ENCODE measurements at regions not wholly inside any gene's neighbourhood (a gene's known extent, or its start where the extent isn't known, plus 50 kb on each side); places are given as distances from the start of the nearest gene placed in this dataset.

DNA sequence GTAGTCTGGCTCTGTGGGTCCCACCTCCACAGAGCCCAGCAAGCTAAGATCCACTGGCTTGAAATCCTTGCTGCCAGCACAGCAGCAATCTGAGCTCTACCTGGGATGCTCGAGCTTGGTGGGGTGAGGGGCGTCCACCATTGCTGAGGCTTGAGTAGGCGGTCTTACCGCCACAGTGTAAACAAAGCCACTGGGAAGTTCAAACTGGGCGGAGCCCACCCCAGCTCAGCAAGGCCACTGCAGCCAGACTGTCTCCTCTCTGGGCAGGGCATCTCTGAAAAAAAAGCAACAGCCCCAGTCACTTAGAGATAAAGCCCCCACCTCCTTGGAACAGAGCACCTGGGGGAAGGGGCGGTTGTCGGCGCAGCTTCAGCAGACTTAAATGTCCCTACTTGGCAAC, 243.2 kb upstream of the POF1B start:
- Histone ChIP-seq H3K9me3 (ENCODE audit: control insufficient read depth, insufficient read depth, low read depth, low read length) (no peaks in the 10 kb centered on the region), H3K4me3 (ENCODE audit: low read depth, low read length) (no peak overlapping the region), H3K27ac (ENCODE audit: extremely low read depth, low read depth, low read length) (no peak overlapping the region), H3K4me1 (ENCODE audit: control insufficient read depth, insufficient read depth, low read length) (no peaks in the 10 kb centered on the region), H3K36me3 (ENCODE audit: control insufficient read depth in 2 of 2, insufficient read depth in 1 of 2, low read length in 2 of 2) (no peaks in the 10 kb centered on the region)
- CTCF ChIA-PET: no interaction called here
- TF ChIP-seq PRDM4 (tag by site-specific recombination; IDR thresholded peaks at IDR 0.05) (no peak), ZNF677 (tag by site-specific recombination; IDR thresholded peaks at IDR 0.05) (no peak), ZNF223 (tag by site-specific recombination; IDR thresholded peaks at IDR 0.05) (no peak), ZNF776 (tag by site-specific recombination; IDR thresholded peaks at IDR 0.05; ENCODE audit: borderline replicate concordance) (no peak), ZNF433 (tag by site-specific recombination; IDR thresholded peaks at IDR 0.05; ENCODE audit: low read depth) (no peak)
- TF ChIP-seq, protein P1, sequence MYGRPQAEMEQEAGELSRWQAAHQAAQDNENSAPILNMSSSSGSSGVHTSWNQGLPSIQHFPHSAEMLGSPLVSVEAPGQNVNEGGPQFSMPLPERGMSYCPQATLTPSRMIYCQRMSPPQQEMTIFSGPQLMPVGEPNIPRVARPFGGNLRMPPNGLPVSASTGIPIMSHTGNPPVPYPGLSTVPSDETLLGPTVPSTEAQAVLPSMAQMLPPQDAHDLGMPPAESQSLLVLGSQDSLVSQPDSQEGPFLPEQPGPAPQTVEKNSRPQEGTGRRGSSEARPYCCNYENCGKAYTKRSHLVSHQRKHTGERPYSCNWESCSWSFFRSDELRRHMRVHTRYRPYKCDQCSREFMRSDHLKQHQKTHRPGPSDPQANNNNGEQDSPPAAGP (tag by site-specific recombination; IDR thresholded peaks at IDR 0.05): no peak
- POLR2A ChIA-PET: no interaction called here

- TF ChIP-seq ZNF747 (tag by site-specific recombination; IDR thresholded peaks at IDR 0.05) (no peak), GLI4 (tag by site-specific recombination; IDR thresholded peaks at IDR 0.05) (no peak), ZNF248 (tag by site-specific recombination; IDR thresholded peaks at IDR 0.05) (no peak), ZNF530 (tag by site-specific recombination; IDR thresholded peaks at IDR 0.05; ENCODE audit: low read depth) (no peak), ZNF585B (tag by site-specific recombination; IDR thresholded peaks at IDR 0.05) (no peak), MEIS1 (CRISPR knock-in tag; IDR thresholded peaks at IDR 0.05; ENCODE audit: borderline replicate concordance) (no peak)
- TF ChIP-seq, protein P2, sequence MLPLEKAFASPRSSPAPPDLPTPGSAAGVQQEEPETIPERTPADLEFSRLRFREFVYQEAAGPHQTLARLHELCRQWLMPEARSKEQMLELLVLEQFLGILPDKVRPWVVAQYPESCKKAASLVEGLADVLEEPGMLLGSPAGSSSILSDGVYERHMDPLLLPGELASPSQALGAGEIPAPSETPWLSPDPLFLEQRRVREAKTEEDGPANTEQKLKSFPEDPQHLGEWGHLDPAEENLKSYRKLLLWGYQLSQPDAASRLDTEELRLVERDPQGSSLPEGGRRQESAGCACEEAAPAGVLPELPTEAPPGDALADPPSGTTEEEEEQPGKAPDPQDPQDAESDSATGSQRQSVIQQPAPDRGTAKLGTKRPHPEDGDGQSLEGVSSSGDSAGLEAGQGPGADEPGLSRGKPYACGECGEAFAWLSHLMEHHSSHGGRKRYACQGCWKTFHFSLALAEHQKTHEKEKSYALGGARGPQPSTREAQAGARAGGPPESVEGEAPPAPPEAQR (tag by site-specific recombination; IDR thresholded peaks at IDR 0.05): no peak
- TF ChIP-seq, protein P3, sequence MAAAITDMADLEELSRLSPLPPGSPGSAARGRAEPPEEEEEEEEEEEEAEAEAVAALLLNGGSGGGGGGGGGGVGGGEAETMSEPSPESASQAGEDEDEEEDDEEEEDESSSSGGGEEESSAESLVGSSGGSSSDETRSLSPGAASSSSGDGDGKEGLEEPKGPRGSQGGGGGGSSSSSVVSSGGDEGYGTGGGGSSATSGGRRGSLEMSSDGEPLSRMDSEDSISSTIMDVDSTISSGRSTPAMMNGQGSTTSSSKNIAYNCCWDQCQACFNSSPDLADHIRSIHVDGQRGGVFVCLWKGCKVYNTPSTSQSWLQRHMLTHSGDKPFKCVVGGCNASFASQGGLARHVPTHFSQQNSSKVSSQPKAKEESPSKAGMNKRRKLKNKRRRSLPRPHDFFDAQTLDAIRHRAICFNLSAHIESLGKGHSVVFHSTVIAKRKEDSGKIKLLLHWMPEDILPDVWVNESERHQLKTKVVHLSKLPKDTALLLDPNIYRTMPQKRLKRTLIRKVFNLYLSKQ (tag by site-specific recombination; IDR thresholded peaks at IDR 0.05; ENCODE audit: borderline replicate concordance): no peak
- ChIA-PET POLR2A (no interaction called here), CTCF (interaction anchor here (1.1 kb wide), 1 partner anchor 9 kb away, joined by 3 read pairs; no protein-coding TSS in a partner anchor)
- no peak overlapping the region for H3K4me3 ChIP-seq (ENCODE audit: low read depth, low read length)
- no peaks in the 10 kb centered on the region for H3K9me3 ChIP-seq (ENCODE audit: control insufficient read depth, insufficient read depth, low read depth, low read length)
- H3K27ac ChIP-seq (ENCODE audit: extremely low read depth, low read depth, low read length): no peak overlapping the region
- no peaks in the 10 kb centered on the region for H3K36me3 ChIP-seq (ENCODE audit: control insufficient read depth in 2 of 2, insufficient read depth in 1 of 2, low read length in 2 of 2)
- no peaks in the 10 kb centered on the region for H3K4me1 ChIP-seq (ENCODE audit: control insufficient read depth, insufficient read depth, low read length)
Measured at GRCh38 chrX:85620466-85620865, 241.0 kb upstream of the POF1B start.

- no peak for TF ChIP-seq ZNF132 (tag by site-specific recombination; IDR thresholded peaks at IDR 0.05; ENCODE audit: borderline replicate concordance)
- no peak for TF ChIP-seq ZNF629 (tag by site-specific recombination; IDR thresholded peaks at IDR 0.05)
- no peak for TF ChIP-seq ZNF561 (tag by site-specific recombination; IDR thresholded peaks at IDR 0.05; ENCODE audit: borderline replicate concordance)
- no peak for TF ChIP-seq ZNF768 (tag by site-specific recombination; IDR thresholded peaks at IDR 0.05)
- Histone ChIP-seq H3K4me3 (ENCODE audit: low read depth, low read length) (no peak overlapping the region), H3K36me3 (ENCODE audit: control insufficient read depth in 2 of 2, insufficient read depth in 1 of 2, low read length in 2 of 2) (no peaks in the 10 kb centered on the region), H3K4me1 (ENCODE audit: control insufficient read depth, insufficient read depth, low read length) (no peaks in the 10 kb centered on the region), H3K27ac (ENCODE audit: extremely low read depth, low read depth, low read length) (no peak overlapping the region), H3K9me3 (ENCODE audit: control insufficient read depth, insufficient read depth, low read depth, low read length) (no peaks in the 10 kb centered on the region)
- ChIA-PET POLR2A (no interaction called here), CTCF (interaction anchor here (0.5 to 1.6 kb wide), 4 partner anchors 8 to 1619 kb away, joined by 3 to 11 read pairs (median 3); no protein-coding TSS in a partner anchor)
Measured at GRCh38 chrX:85619962-85620361, 240.5 kb upstream of the POF1B start.
